Vagina (tissue), 2 donors: ENCODE measurements at regions not wholly inside any gene's neighbourhood (a gene's known extent, or its start where the extent isn't known, plus 50 kb on each side); places are given as distances from the start of the nearest gene placed in this dataset.
"Not testable (repeated sequence)": the region's sequence is repeated elsewhere in the genome, so short reads cannot be mapped to it uniquely, and the experiment has no call there.

Source experiments
- POLR2AphosphoS5 ChIP-seq, 2 donors: sonication (generic); formaldehyde crosslinking; IDR thresholded peaks; one replicate each; pipeline ENCODE4 v1.9.0; 2017; ENCODE audit warnings: antibody characterized with exemption in 2 of 2, mild to moderate bottlenecking in 2 of 2, low read depth in 1 of 2; ENCODE audit not compliant: insufficient read depth in 1 of 2
- TF ChIP-seq, protein P1 (sequence below), 3 experiments: fragments of 450-650 bp in 2 of 3; fragments of 200-600 bp in 1 of 3; sonication (generic) in 1 of 3; IDR thresholded peaks; one replicate each; pipeline ENCODE4 v1.5.1; 2017 to 2019; ENCODE audit warnings: antibody characterized with exemption in 3 of 3, mild to moderate bottlenecking in 2 of 3, moderate library complexity in 2 of 3

GRCh38 chr7:150113301-150113700 is 209.9 kb upstream of the LRRC61 start:
- TF ChIP-seq, protein P1, sequence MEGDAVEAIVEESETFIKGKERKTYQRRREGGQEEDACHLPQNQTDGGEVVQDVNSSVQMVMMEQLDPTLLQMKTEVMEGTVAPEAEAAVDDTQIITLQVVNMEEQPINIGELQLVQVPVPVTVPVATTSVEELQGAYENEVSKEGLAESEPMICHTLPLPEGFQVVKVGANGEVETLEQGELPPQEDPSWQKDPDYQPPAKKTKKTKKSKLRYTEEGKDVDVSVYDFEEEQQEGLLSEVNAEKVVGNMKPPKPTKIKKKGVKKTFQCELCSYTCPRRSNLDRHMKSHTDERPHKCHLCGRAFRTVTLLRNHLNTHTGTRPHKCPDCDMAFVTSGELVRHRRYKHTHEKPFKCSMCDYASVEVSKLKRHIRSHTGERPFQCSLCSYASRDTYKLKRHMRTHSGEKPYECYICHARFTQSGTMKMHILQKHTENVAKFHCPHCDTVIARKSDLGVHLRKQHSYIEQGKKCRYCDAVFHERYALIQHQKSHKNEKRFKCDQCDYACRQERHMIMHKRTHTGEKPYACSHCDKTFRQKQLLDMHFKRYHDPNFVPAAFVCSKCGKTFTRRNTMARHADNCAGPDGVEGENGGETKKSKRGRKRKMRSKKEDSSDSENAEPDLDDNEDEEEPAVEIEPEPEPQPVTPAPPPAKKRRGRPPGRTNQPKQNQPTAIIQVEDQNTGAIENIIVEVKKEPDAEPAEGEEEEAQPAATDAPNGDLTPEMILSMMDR (IDR thresholded peaks at IDR 0.05) = not testable (repeated sequence)
- TF ChIP-seq POLR2AphosphoS5 (IDR thresholded peaks at IDR 0.05; ENCODE audit: insufficient read depth in 1 of 2, low read depth in 1 of 2) = not testable (repeated sequence)
